Hematopoietic multipotent progenitor cell treated with erythropoietin and hydrocortisone succinate and interleukin-3 and kit ligand, for 4 days (in vitro differentiated cells): ENCODE measurements at regions not wholly inside any gene's neighbourhood (a gene's known extent, or its start where the extent isn't known, plus 50 kb on each side); places are given as distances from the start of the nearest gene placed in this dataset.
"Not testable (repeated sequence)": the region's sequence is repeated elsewhere in the genome, so short reads cannot be mapped to it uniquely, and the experiment has no call there.

Experiments used
- DNase-seq: peaks from one replicate; pipeline ENCODE4 v3.0.0-alpha.2; 2015

- DNase-seq: not testable (repeated sequence)
These were observed 94.3 kb upstream of the HMX1 start for GRCh38 chr4:8965896-8966295.

GRCh38 chr4:8964201-8964788 is 92.7 kb upstream of the HMX1 start:
- DNase-seq: peak; percentile 28

- DNase-seq: not testable (repeated sequence)
These were observed 91.9 kb upstream of the HMX1 start for GRCh38 chr4:8963533-8963932.

GRCh38 chr4:8961343-8961742 is 89.7 kb upstream of the HMX1 start:
- peak; percentile 73 for DNase-seq

GRCh38 chr4:8959471-8959870 is 87.8 kb upstream of the HMX1 start:
- DNase-seq: not testable (repeated sequence)

- DNase-seq: not testable (repeated sequence)
These were observed 82.4 kb upstream of the HMX1 start for GRCh38 chr4:8954001-8954400.

GRCh38 chr4:8952791-8953190 is 81.2 kb upstream of the HMX1 start:
- not testable (repeated sequence) for DNase-seq

GRCh38 chr4:8952109-8952508 is 80.5 kb upstream of the HMX1 start:
- not testable (repeated sequence) for DNase-seq

GRCh38 chr4:8945506-8945905 is 73.9 kb upstream of the HMX1 start:
- not testable (repeated sequence) for DNase-seq

GRCh38 chr4:8943367-8943766 is 71.7 kb upstream of the HMX1 start:
- not testable (repeated sequence) for DNase-seq

GRCh38 chr4:8942088-8942487 is 70.4 kb upstream of the HMX1 start:
- not testable (repeated sequence) for DNase-seq

- not testable (repeated sequence) for DNase-seq
These were observed 69.8 kb upstream of the HMX1 start for GRCh38 chr4:8941492-8941805.

- peak; percentile 23 for DNase-seq
These were observed 69.3 kb upstream of the HMX1 start for GRCh38 chr4:8940792-8941491.

- no peak for DNase-seq
These were observed 68.5 kb upstream of the HMX1 start for GRCh38 chr4:8939840-8940742.

GRCh38 chr4:8939160-8939839 is 67.7 kb upstream of the HMX1 start:
- DNase-seq: no peak

GRCh38 chr4:8938623-8939022 is 67.0 kb upstream of the HMX1 start:
- DNase-seq: no peak

- no peak for DNase-seq
These were observed 66.5 kb upstream of the HMX1 start for GRCh38 chr4:8938137-8938536.

GRCh38 chr4:8932884-8933283 is 61.2 kb upstream of the HMX1 start:
- no peak for DNase-seq

GRCh38 chr4:8928074-8928473 is 56.4 kb upstream of the HMX1 start:
- DNase-seq: no peak

GRCh38 chr4:8922481-8922880 is 50.8 kb upstream of the HMX1 start:
- no peak for DNase-seq

- DNase-seq: no peak
These were observed 49.8 kb upstream of the HMX1 start for GRCh38 chr4:8921465-8921864.
